Raji (cell line): ENCODE measurements at regions not wholly inside any gene's neighbourhood (a gene's known extent, or its start where the extent isn't known, plus 50 kb on each side); places are given as distances from the start of the nearest gene placed in this dataset.

Experiments
- POLR2A ChIP-seq: IDR thresholded peaks from 2 replicates; pipeline ENCODE4 v1.6.1; 2011; ENCODE audit warnings: low read depth, low read length, control low read depth; ENCODE audit not compliant: insufficient read depth

DNA sequence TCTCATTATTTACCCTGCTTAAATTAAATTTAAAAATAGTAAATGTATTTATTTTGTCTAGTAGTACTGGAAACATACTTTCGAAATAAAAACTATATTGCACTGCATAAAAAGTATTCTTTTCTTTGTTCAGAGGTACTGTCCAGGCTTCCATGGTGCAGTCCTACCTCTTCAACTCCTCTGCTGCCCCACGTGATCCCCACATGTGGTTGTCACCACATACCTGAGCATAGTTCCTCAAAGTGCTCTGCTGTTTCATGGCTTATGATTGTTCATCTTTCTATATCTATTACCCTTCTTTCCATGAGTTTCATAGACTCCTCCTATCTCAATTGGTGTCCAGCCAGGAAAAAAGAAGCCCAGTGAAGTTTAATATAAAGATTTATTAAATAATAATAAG lies 317.5 kb upstream of the OR4E1 start:
- no peak for TF ChIP-seq POLR2A

- TF ChIP-seq POLR2A, result no peak
These were observed 316.5 kb upstream of the OR4E1 start for GRCh38 chr14:21990116-21990515.

DNA sequence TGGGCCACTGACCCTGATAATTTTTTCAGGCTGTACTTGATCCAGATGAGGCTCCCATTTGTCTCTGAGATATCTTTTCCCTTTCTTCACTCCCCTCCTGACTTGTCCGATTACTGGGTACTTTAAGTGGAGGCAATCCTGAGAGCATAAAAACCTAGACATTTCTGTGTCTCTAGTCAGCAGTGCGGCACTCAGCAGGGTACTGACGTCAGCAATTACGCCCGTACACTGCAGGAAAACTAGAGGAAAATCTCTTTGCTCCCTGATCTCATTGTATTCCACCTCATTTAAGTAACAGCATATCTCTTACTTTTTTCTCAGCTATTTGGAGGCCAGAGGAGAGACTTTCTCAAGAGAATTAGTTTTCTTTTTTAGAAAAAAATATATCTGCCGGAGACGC lies 315.5 kb upstream of the OR4E1 start:
- no peak for TF ChIP-seq POLR2A

- no peak for TF ChIP-seq POLR2A
These were observed 314.8 kb upstream of the OR4E1 start for GRCh38 chr14:21988413-21988812.

DNA sequence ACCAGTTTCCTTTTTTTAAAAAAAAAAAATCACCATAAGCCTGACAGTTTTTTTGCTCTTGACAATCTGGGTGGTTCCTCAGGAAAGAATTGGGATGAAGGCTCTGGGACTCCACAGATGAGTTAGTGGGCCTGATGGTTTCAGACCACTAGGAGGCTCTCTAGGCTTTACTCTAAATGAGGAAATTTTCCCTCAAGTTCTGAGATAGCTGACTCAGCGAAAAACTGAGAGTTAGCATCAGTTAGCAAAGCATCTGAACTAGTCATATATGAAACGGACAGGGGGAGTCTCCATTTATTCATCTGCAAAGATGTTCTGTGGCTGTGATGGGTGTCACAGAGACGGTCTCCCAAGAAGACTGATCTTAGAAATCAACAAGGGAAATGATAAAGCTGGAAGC lies 314.3 kb upstream of the OR4E1 start:
- no peak for TF ChIP-seq POLR2A

DNA sequence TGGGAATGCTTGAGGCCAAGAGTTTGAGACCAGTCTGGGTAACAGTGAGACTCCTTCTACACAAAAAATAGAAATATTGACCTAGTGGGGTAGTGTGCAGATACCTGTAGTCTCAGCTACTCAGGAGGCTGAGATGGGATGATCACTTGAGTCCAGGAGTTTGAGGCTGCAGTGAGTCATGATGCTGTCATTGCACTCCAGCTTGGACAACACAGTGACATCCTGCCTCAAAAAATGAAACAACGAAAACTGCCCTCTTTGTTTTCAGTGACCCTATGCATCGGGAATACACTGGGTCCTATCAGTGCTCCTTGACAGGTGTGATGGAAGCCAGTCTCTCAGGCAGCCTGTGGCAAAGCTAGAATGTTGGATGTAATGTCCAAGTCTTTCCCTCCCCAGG lies 311.5 kb upstream of the OR4E1 start:
- TF ChIP-seq POLR2A, result no peak

- no peak for TF ChIP-seq POLR2A
These were observed 305.3 kb upstream of the OR4E1 start for GRCh38 chr14:21978999-21979314.

- no peak for TF ChIP-seq POLR2A
These were observed 304.8 kb upstream of the OR4E1 start for GRCh38 chr14:21978184-21978998.

DNA sequence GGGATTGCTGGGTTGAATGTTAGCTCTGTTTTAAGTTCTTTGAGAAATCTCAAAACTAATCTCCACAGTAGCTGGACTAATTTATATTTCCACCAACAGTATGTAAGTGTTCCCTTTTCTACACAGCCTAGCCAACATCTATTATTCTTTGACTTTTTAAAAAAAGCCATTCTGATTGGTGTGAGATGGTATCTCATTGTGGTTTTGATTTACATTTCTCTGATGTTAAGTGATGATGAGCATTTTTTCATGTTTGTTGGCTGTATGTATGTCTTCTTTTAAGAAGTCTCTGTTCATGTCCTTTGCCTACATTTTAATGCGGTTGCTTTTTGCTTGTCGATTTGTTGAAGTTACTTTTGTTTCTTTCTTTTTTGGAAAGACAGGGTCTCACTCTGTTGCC lies 301.1 kb upstream of the OR4E1 start:
- no peak for TF ChIP-seq POLR2A

- TF ChIP-seq POLR2A, result no peak
These were observed 291.4 kb upstream of the OR4E1 start for GRCh38 chr14:21965042-21965441.

- TF ChIP-seq POLR2A, result no peak
These were observed 290.6 kb upstream of the OR4E1 start for GRCh38 chr14:21964180-21964579.

GRCh38 chr14:21960636-21961035 lies 287.0 kb upstream of the OR4E1 start:
- no peak for TF ChIP-seq POLR2A

- no peak for TF ChIP-seq POLR2A
These were observed 268.3 kb upstream of the OR4E1 start for GRCh38 chr14:21941885-21942284.

GRCh38 chr14:21940887-21941856 lies 267.6 kb upstream of the OR4E1 start:
- TF ChIP-seq POLR2A, result no peak

DNA sequence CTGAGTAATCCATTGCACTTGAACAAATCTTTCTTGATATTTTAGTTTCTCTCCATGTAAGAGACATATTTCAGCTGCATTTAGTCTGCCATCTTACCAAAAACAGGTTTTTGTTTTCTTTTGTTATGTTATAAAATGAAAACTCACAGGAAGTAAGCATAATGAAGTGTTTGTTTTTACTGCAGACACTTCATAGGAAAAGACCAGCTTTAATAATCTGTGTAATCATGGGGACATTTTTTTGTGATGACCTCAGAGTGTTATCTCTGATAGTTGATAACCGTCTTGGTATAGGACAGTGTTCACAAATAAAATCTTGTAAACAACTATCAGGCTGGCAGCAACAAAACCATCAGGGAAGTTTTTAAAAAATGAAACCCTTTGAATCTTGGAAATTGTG lies 266.2 kb upstream of the OR4E1 start:
- no peak for TF ChIP-seq POLR2A

DNA sequence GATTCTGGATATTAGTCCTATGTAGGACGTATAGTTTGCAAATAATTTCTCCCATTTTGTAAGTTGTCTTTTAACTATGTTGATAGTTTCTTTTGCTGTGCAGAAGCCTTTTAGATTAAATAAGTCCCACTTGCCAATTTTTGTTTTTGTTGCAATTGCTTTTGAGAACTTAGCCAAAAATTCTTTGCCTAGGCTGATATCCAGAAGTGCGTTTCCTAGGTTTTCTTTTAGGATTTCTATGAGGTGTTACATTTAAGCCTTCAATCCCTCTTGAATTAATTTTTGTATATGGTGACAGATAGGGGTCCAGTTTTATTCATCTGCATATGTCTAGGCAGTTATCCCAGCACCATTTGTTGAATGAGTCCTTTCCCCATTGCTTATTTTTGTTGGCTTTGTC lies 264.4 kb upstream of the OR4E1 start:
- TF ChIP-seq POLR2A, result no peak
